Prostate gland (tissue), 2 donors: ENCODE measurements at regions not wholly inside any gene's neighbourhood (a gene's known extent, or its start where the extent isn't known, plus 50 kb on each side); places are given as distances from the start of the nearest gene placed in this dataset.

Source experiments
- DNase-seq: peaks from one replicate; pipeline ENCODE4 v3.0.0-alpha.2; 2019; ENCODE audit warnings: low spot score
- H3K27ac ChIP-seq, 2 donors: fragments of 200-600 bp; sonication (generic); 2 replicates each; pipeline ENCODE4 v1.5.1; 2017 to 2019
- H3K27me3 ChIP-seq: fragments of 200-600 bp; sonication (generic); replicated peaks from 2 replicates; pipeline ENCODE4 v1.5.1; 2019; ENCODE audit not compliant: insufficient read depth
- H3K36me3 ChIP-seq, 2 donors: fragments of 200-600 bp; sonication (generic); 1 replicate in 1 of 2; 2 replicates in 1 of 2; pipeline versions ENCODE4 v1.5.1 to v1.8.1; 2017 to 2019
- H3K4me1 ChIP-seq: fragments of 200-600 bp; sonication (generic); replicated peaks from 2 replicates; pipeline ENCODE4 v1.5.1; 2019
- H3K4me3 ChIP-seq, 2 donors: fragments of 200-600 bp; sonication (generic); 2 replicates each; pipeline ENCODE4 v1.5.1; 2017 to 2019
- H3K9me3 ChIP-seq: fragments of 200-600 bp; sonication (generic); 2 replicates; pipeline ENCODE4 v1.5.1; 2017
- POLR2A ChIP-seq: fragments of 450-650 bp; IDR thresholded peaks from one replicate; pipeline ENCODE4 v1.6.1; 2016; ENCODE audit warnings: antibody characterized with exemption, mild to moderate bottlenecking
- POLR2AphosphoS5 ChIP-seq: sonication (generic); formaldehyde crosslinking; IDR thresholded peaks from one replicate; pipeline ENCODE4 v1.6.1; 2017; ENCODE audit warnings: antibody characterized with exemption
- WGBS: methylation state at CpG from one replicate; pipeline ENCODE4 v1.1.5; 2018; 5-methylcytosine and 5-hydroxymethylcytosine counted together
- intact Hi-C: fragments of 100-400 bp; cut with DNase I; formaldehyde crosslinking; loops from one replicate; pipeline ENCODE4 v1.14.2; 2022
- TF ChIP-seq, protein P1 (sequence below), 4 experiments: fragments of 200-600 bp in 2 of 4; fragments of 450-650 bp in 2 of 4; sonication (generic) in 2 of 4; IDR thresholded peaks; 1 replicate in 3 of 4; 2 replicates in 1 of 4; pipeline ENCODE4 v1.5.1; 2016 to 2019; ENCODE audit warnings: antibody characterized with exemption in 4 of 4, mild to moderate bottlenecking in 2 of 4, moderate library complexity in 2 of 4

- 86% methylated on average over 2 of the region's 2 CpGs for WGBS
- H3K27me3 ChIP-seq, result no peaks in the 10 kb centered on the region
- DNase-seq, result no peak
- TF ChIP-seq, protein P1, sequence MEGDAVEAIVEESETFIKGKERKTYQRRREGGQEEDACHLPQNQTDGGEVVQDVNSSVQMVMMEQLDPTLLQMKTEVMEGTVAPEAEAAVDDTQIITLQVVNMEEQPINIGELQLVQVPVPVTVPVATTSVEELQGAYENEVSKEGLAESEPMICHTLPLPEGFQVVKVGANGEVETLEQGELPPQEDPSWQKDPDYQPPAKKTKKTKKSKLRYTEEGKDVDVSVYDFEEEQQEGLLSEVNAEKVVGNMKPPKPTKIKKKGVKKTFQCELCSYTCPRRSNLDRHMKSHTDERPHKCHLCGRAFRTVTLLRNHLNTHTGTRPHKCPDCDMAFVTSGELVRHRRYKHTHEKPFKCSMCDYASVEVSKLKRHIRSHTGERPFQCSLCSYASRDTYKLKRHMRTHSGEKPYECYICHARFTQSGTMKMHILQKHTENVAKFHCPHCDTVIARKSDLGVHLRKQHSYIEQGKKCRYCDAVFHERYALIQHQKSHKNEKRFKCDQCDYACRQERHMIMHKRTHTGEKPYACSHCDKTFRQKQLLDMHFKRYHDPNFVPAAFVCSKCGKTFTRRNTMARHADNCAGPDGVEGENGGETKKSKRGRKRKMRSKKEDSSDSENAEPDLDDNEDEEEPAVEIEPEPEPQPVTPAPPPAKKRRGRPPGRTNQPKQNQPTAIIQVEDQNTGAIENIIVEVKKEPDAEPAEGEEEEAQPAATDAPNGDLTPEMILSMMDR (IDR thresholded peaks at IDR 0.05), result no peak
- no peaks in the 10 kb centered on the region for H3K9me3 ChIP-seq
- no peaks in the 10 kb centered on the region for H3K4me1 ChIP-seq
- H3K27ac ChIP-seq, result no peak overlapping the region
- no peak overlapping the region for H3K4me3 ChIP-seq
- intact Hi-C loops, result no loop called here
- H3K36me3 ChIP-seq, result no peaks in the 10 kb centered on the region
Measured at GRCh38 chr9:113795811-113796392, 80.2 kb upstream of the ZNF618 start.

- TF ChIP-seq, protein P1 (IDR thresholded peaks at IDR 0.05), result no peak
- no peak for TF ChIP-seq POLR2A
- TF ChIP-seq POLR2AphosphoS5, result no peak
- Histone ChIP-seq H3K36me3 (no peaks in the 10 kb centered on the region), H3K9me3 (no peaks in the 10 kb centered on the region), H3K4me3 (no peak overlapping the region), H3K27me3 (no peaks in the 10 kb centered on the region), H3K27ac (no peak overlapping the region), H3K4me1 (no peaks in the 10 kb centered on the region)
- DNase-seq, result no peak
- WGBS, result 89% methylated on average over 13 of the region's 13 CpGs
- intact Hi-C loops, result no loop called here
Measured at GRCh38 chr9:113796646-113797426, 79.3 kb upstream of the ZNF618 start.

GRCh38 chr9:113798062-113799030 is 77.8 kb upstream of the ZNF618 start:
- intact Hi-C loops, result no loop called here
- Histone ChIP-seq H3K36me3 (no peaks in the 10 kb centered on the region), H3K27me3 (no peaks in the 10 kb centered on the region), H3K4me3 (no peak overlapping the region), H3K4me1 (no peaks in the 10 kb centered on the region), H3K27ac (no peak overlapping the region), H3K9me3 (no peaks in the 10 kb centered on the region)
- TF ChIP-seq POLR2A (no peak), POLR2AphosphoS5 (no peak)
- TF ChIP-seq, protein P1 (IDR thresholded peaks at IDR 0.05), result no peak
- WGBS, result 85% methylated on average over 13 of the region's 13 CpGs
- DNase-seq, result no peak

DNA sequence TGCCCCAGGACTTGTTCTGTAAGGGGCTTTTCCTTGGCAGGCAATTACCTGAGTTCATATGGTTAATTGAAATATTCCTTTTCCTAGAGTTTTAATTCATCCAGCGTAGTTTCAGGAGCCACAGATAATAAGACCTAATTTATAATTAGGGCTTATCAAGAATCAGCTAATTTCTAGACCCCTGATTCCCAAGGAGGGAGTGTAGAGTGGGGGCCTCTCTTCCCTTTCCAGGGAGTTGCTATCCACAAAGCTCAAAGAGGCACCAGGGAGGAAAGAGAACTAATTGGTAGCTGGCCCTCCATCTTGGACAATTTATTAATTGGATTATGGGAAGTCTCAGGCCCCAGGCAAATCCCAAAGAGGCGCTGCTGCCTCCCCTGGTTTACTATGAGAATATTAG is 75.8 kb upstream of the ZNF618 start:
- intact Hi-C loops, result loop anchor here (10.0 kb wide), 1 partner anchor 195 kb away; no protein-coding TSS in a partner anchor
- Histone ChIP-seq H3K27ac (no peak overlapping the region), H3K36me3 (no peaks in the 10 kb centered on the region), H3K27me3 (no peaks in the 10 kb centered on the region), H3K4me3 (no peak overlapping the region), H3K9me3 (no peaks in the 10 kb centered on the region), H3K4me1 (no peaks in the 10 kb centered on the region)
- no peak for DNase-seq
- TF ChIP-seq POLR2A, result no peak
- TF ChIP-seq, protein P1 (IDR thresholded peaks at IDR 0.05), result no peak
- 93% methylated on average over 2 of the region's 2 CpGs for WGBS
